DOHH2 (cell line): ENCODE measurements at regions not wholly inside any gene's neighbourhood (a gene's known extent, or its start where the extent isn't known, plus 50 kb on each side); places are given as distances from the start of the nearest gene placed in this dataset.

Experiments
- H3F3A ChIP-seq: fragments of 200-600 bp; sonication (generic), shearing (Covaris generic); 2 replicates; pipeline ENCODE4 v1.6.0; 2016; ENCODE audit warnings: antibody characterized with exemption, mild to moderate bottlenecking; ENCODE audit not compliant: control insufficient read depth, insufficient read depth
- H3K27ac ChIP-seq: fragments of 200-600 bp; sonication (generic); 2 replicates; pipeline ENCODE4 v1.5.1; 2014; ENCODE audit warnings: low read depth, mild to moderate bottlenecking, low read length, moderate library complexity
- H3K27me3 ChIP-seq: fragments of 200-600 bp; sonication (generic); 2 replicates; pipeline ENCODE4 v1.6.1; 2014; ENCODE audit warnings: mild to moderate bottlenecking, low read length, mixed read lengths; ENCODE audit not compliant: control insufficient read depth
- H3K36me3 ChIP-seq: fragments of 200-600 bp; sonication (generic); 2 replicates; pipeline ENCODE4 v1.6.1; 2014; ENCODE audit warnings: mild to moderate bottlenecking, low read length, moderate library complexity, mixed read lengths; ENCODE audit not compliant: control insufficient read depth
- H3K4me1 ChIP-seq: fragments of 200-600 bp; sonication (generic); 2 replicates; pipeline ENCODE4 v1.6.1; 2014; ENCODE audit warnings: mild to moderate bottlenecking, low read length, mixed read lengths; ENCODE audit not compliant: control insufficient read depth
- H3K4me2 ChIP-seq: fragments of 200-600 bp; sonication (generic); 2 replicates; pipeline ENCODE4 v1.6.0; 2014; ENCODE audit warnings: mild to moderate bottlenecking, low read length, moderate library complexity
- H3K4me3 ChIP-seq: fragments of 200-600 bp; sonication (generic); 2 replicates; pipeline ENCODE4 v1.5.1; 2014; ENCODE audit warnings: mild to moderate bottlenecking, low read length, mixed read lengths
- H3K79me2 ChIP-seq: fragments of 200-600 bp; sonication (generic); 2 replicates; pipeline ENCODE4 v1.6.1; 2014; ENCODE audit warnings: mild to moderate bottlenecking, low read length, mixed read lengths; ENCODE audit not compliant: control insufficient read depth
- H3K9me2 ChIP-seq: fragments of 200-600 bp; sonication (generic); replicated peaks from 2 replicates; pipeline ENCODE4 v1.6.1; 2014; ENCODE audit warnings: mild to moderate bottlenecking, low read length, mixed read lengths; ENCODE audit not compliant: control insufficient read depth
- H3K9me3 ChIP-seq: fragments of 200-600 bp; sonication (generic); 2 replicates; pipeline ENCODE4 v1.6.1; 2014; ENCODE audit warnings: antibody characterized with exemption, low read length, mixed read lengths; ENCODE audit not compliant: control insufficient read depth, insufficient read depth
- H4K20me1 ChIP-seq: fragments of 200-600 bp; sonication (generic); 2 replicates; pipeline ENCODE4 v1.6.0; 2014; ENCODE audit warnings: low read depth, mild to moderate bottlenecking, antibody characterized with exemption, low read length, moderate library complexity; ENCODE audit not compliant: control insufficient read depth, insufficient read depth
- CTCF ChIP-seq: fragments of 200-600 bp; sonication (generic); IDR thresholded peaks from one replicate; pipeline ENCODE4 v1.5.1; 2014; ENCODE audit warnings: antibody characterized with exemption, mild to moderate bottlenecking, low read depth, low read length; ENCODE audit not compliant: poor library complexity, severe bottlenecking
- EZH2phosphoT487 ChIP-seq: fragments of 200-600 bp; sonication (generic); IDR thresholded peaks from 2 replicates; pipeline ENCODE4 v1.6.1; 2017; ENCODE audit warnings: borderline replicate concordance, mild to moderate bottlenecking, antibody characterized with exemption, low read length, moderate library complexity, mixed read lengths

- H3K27me3 ChIP-seq = no peaks in the 10 kb centered on the region
These were observed 73.7 kb downstream of the FOXL3 start for GRCh38 chr7:363626-364025.

GRCh38 chr7:364536-364935 is 74.6 kb downstream of the FOXL3 start:
- Histone ChIP-seq H4K20me1 (no peaks in the 10 kb centered on the region), H3K4me3 (no peak overlapping the region), H3K4me2 (no peak overlapping the region), H3F3A (no peaks in the 10 kb centered on the region), H3K9me3 (peaks cover 18% of the 10 kb centered on the region; the same call in 1 of the 2 replicates), H3K4me1 (no peaks in the 10 kb centered on the region), H3K27me3 (no peaks in the 10 kb centered on the region), H3K27ac (no peak overlapping the region), H3K9me2 (no peaks in the 10 kb centered on the region), H3K36me3 (no peaks in the 10 kb centered on the region), H3K79me2 (no peaks in the 10 kb centered on the region)
- TF ChIP-seq EZH2phosphoT487 (no peak), CTCF (no peak)

More at GRCh38 chr7:363626-364025, 73.7 kb downstream of the FOXL3 start:
- no peak for TF ChIP-seq EZH2phosphoT487
- H3K9me3 ChIP-seq = peaks cover 10% of the 10 kb centered on the region; the same call in 1 of the 2 replicates
- no peak overlapping the region for H3K4me2 ChIP-seq
- no peaks in the 10 kb centered on the region for H3K4me1 ChIP-seq
- H3K27ac ChIP-seq = no peak overlapping the region
- no peaks in the 10 kb centered on the region for H3K79me2 ChIP-seq
- H3K9me2 ChIP-seq = no peaks in the 10 kb centered on the region
- H4K20me1 ChIP-seq = no peaks in the 10 kb centered on the region
- H3F3A ChIP-seq = no peaks in the 10 kb centered on the region
- no peaks in the 10 kb centered on the region for H3K36me3 ChIP-seq
- no peak overlapping the region for H3K4me3 ChIP-seq

- Histone ChIP-seq H3K9me2 (no peaks in the 10 kb centered on the region), H4K20me1 (no peaks in the 10 kb centered on the region), H3K79me2 (no peaks in the 10 kb centered on the region), H3K4me1 (no peaks in the 10 kb centered on the region), H3K27ac (no peak overlapping the region), H3K27me3 (no peaks in the 10 kb centered on the region), H3K4me2 (no peak overlapping the region), H3K4me3 (no peak overlapping the region), H3F3A (no peaks in the 10 kb centered on the region), H3K36me3 (no peaks in the 10 kb centered on the region), H3K9me3 (peaks cover 24% of the 10 kb centered on the region; the same call in 1 of the 2 replicates)
- no peak for TF ChIP-seq EZH2phosphoT487
- TF ChIP-seq CTCF = no peak
These were observed 75.6 kb downstream of the FOXL3 start for GRCh38 chr7:365593-365992.

- no peak overlapping the region for H3K27ac ChIP-seq
- H4K20me1 ChIP-seq = no peaks in the 10 kb centered on the region
- TF ChIP-seq CTCF (no peak), EZH2phosphoT487 (no peak)
- no peaks in the 10 kb centered on the region for H3K9me2 ChIP-seq
- no peaks in the 10 kb centered on the region for H3K36me3 ChIP-seq
- no peaks in the 10 kb centered on the region for H3K4me1 ChIP-seq
- no peaks in the 10 kb centered on the region for H3K79me2 ChIP-seq
- no peak overlapping the region for H3K4me2 ChIP-seq
- no peak overlapping the region for H3K4me3 ChIP-seq
- no peaks in the 10 kb centered on the region for H3K27me3 ChIP-seq
- H3F3A ChIP-seq = no peaks in the 10 kb centered on the region
- H3K9me3 ChIP-seq = peaks cover 24% of the 10 kb centered on the region; the same call in 1 of the 2 replicates
These were observed 76.3 kb downstream of the FOXL3 start for GRCh38 chr7:366161-366803.
